GM12874 (cell line): ENCODE measurements at regions not wholly inside any gene's neighbourhood (a gene's known extent, or its start where the extent isn't known, plus 50 kb on each side); places are given as distances from the start of the nearest gene placed in this dataset.

Experiments
- TF ChIP-seq, protein P1 (sequence below): IDR thresholded peaks from 2 replicates; pipeline ENCODE4 v1.5.1; 2011; ENCODE audit warnings: low read depth, mild to moderate bottlenecking, control low read depth, low read length, moderate library complexity; ENCODE audit not compliant: insufficient read depth

DNA sequence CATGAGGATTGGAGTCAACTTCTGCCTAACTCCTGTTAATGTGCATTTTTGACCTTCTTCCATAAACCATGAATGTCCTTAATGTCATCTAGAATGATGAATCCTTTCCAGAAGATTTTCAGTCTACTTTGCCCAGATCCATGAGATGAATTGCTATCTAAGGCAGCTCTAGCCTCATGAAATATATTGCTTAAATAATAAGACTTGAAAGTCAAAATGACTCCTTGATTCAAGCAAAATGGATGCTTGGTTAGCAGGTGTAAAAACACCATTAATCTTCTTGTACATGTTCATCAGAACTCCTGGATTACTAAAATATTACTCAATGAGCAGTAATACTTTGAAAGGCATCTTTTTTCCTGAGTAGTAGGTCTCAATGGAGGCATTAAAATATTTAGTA, 238.5 kb upstream of the ZC3H12C start:
- TF ChIP-seq, protein P1, sequence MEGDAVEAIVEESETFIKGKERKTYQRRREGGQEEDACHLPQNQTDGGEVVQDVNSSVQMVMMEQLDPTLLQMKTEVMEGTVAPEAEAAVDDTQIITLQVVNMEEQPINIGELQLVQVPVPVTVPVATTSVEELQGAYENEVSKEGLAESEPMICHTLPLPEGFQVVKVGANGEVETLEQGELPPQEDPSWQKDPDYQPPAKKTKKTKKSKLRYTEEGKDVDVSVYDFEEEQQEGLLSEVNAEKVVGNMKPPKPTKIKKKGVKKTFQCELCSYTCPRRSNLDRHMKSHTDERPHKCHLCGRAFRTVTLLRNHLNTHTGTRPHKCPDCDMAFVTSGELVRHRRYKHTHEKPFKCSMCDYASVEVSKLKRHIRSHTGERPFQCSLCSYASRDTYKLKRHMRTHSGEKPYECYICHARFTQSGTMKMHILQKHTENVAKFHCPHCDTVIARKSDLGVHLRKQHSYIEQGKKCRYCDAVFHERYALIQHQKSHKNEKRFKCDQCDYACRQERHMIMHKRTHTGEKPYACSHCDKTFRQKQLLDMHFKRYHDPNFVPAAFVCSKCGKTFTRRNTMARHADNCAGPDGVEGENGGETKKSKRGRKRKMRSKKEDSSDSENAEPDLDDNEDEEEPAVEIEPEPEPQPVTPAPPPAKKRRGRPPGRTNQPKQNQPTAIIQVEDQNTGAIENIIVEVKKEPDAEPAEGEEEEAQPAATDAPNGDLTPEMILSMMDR, result no peak

DNA sequence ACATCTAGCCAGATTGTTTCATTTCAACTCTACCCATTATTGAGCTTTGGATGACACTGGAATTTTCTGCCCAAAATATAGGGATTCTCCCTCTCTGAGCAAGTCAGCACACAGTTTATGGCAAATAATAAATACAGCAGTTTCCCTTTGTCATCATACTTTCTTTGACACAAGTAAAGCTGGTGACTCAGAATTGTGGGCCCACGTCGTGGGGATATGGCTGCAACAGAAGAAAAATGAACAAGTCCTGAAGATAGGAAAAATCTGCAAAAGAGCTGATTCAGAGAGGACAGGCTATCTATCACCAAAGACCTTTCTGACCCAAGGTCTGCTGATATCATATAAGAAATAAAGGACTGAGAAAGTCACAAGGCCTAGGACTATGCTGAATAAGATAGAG, 236.3 kb upstream of the ZC3H12C start:
- TF ChIP-seq, protein P1, result no peak

DNA sequence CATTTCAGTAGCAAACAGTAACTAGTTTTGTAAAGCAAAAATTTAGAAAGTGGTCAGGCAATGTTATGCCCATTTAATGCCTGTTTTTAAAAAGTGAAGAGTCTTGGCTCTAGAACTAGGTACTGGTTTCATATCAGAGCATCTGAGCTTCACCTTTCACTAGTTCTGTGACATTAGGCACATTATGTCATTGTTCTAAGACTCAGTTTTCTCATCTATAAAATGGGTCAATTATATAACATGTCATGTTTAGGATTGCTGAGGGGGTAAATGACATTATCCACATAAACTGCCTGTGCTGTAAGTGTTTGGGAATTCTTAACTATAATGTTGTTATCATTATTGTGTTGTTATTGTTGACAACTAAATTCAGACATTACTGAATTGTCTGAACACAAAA, 235.6 kb upstream of the ZC3H12C start:
- TF ChIP-seq, protein P1, result no peak

DNA sequence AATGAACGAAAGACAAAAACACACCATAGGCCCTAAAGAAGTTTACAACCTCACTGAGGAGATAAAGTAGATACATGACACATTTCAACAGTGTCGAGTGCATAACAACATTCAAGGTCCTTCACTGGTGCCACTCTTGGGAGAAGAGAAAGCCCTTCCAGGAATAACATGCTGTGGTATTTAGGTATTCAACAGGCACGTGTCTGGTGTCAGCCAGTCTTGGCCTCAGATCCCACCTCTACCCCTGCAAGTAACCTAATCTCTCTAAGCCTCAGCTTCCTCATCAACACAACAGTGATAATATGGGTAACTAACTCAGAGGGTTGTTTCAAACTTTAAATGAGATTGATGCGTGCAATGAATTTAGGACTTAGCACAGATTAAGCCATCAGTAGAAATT, 235.0 kb upstream of the ZC3H12C start:
- TF ChIP-seq, protein P1, result no peak

DNA sequence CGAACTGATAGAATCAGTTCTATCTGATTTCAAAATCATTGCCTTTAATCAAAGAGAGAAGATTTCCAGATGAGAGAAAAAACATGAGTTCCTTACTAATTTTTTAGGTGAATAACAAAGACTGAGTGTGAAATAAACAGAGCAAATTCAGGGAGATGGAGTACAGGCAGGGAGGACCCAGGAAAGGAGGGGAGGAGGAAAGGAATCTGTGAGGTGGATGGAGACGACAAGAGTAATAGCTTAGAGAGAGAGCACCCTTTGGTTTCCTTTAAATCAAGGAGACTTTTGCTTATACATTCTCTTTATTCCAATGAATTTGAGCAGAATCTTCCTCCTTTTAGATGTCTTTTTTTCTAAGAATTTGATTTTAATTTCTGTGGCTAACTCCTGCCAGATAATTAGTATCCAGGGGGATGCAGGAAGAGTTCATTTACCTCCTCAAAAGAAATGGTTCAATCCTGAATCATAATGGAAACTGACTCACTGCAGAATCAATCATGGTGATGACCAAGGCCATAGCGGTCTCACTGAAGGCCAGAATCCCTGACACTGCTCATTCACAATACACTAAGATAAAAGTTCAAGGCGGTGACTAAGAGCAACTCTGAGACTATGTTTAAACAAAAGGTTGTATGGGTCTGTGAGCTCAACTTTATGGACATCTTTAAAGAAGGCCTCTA, 234.0 kb upstream of the ZC3H12C start:
- TF ChIP-seq, protein P1, result no peak

DNA sequence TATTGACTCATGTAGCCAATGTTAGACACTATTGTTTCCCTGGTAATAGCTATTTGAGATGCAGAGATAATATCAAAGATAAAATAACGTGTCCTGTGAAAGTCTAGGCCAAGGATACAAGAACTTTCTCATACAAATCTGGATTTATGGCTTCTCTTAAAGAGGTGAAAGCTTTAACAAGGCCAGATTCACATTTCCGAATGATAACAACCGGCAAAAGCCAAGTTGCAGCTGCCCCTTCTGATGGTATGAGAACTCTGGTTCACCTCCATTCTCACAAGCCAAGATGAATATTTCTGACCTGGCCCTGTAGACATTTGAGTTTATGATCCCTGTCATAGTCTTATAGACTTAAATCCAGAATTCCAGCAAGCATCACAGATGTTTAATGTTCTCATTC, 230.4 kb upstream of the ZC3H12C start:
- TF ChIP-seq, protein P1, result no peak

DNA sequence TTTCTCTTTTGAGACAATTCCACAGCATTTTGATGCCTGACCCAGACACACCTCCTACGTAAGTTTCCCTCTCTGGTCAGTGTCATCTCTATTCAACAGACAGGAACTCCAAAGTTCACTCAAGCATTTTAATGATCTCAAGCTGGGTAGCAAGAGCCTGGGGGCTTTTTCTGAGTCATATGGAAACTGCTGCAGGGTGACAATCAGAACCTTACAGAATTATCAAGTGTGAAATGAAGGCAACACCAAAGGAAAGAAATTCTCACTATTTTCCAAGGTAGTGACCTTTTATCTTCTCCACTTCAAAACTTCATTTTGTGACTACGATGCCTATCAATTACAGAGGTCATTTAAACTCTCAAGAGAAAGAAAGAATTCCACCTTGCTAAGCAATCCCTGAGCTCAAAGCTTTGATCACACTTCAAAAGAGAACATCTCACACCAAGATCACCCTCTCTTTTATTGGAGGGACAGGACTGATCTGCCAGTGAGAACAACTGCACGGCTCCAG, 229.0 kb upstream of the ZC3H12C start:
- TF ChIP-seq, protein P1, result no peak
